GM23338 (cell line): ENCODE measurements at regions not wholly inside any gene's neighbourhood (a gene's known extent, or its start where the extent isn't known, plus 50 kb on each side); places are given as distances from the start of the nearest gene placed in this dataset.

Experiments
- ATAC-seq: fragments of 200-7000 bp; cut with Tn5 transposase; 3 replicates; pipeline ENCODE4 v1.9.1; 2020
- DNase-seq: peaks from one replicate; pipeline ENCODE4 v3.0.0-alpha.2; 2015; ENCODE audit warnings: low spot score
- H2AFZ ChIP-seq: fragments of 200-600 bp; sonication (generic); 2 replicates; pipeline ENCODE4 v1.8.0; 2016; ENCODE audit warnings: antibody characterized with exemption, mild to moderate bottlenecking, moderate library complexity
- H3F3A ChIP-seq: fragments of 200-600 bp; sonication (generic); replicated peaks from 2 replicates; pipeline ENCODE4 v1.8.0; 2017; ENCODE audit warnings: antibody characterized with exemption, mixed run types, low read depth
- H3K27ac ChIP-seq: fragments of 200-600 bp; sonication (generic); 2 replicates; pipeline ENCODE4 v1.6.1; 2016; ENCODE audit warnings: low read depth
- H3K27me3 ChIP-seq: fragments of 200-600 bp; sonication (generic); 2 replicates; pipeline ENCODE4 v1.8.0; 2016; ENCODE audit warnings: mild to moderate bottlenecking, mixed run types, moderate library complexity; ENCODE audit not compliant: insufficient read depth
- H3K36me3 ChIP-seq: fragments of 200-600 bp; sonication (generic); 2 replicates; pipeline ENCODE4 v1.8.0; 2016; ENCODE audit warnings: mild to moderate bottlenecking; ENCODE audit not compliant: insufficient read depth
- H3K4me1 ChIP-seq: fragments of 200-600 bp; sonication (generic); 2 replicates; pipeline ENCODE4 v1.8.0; 2016; ENCODE audit warnings: mild to moderate bottlenecking, moderate library complexity; ENCODE audit not compliant: insufficient read depth
- H3K4me2 ChIP-seq: fragments of 200-600 bp; sonication (generic); 2 replicates; pipeline ENCODE4 v1.7.1; 2017; ENCODE audit warnings: mixed run types
- H3K4me3 ChIP-seq: fragments of 200-600 bp; sonication (generic); 2 replicates; pipeline ENCODE4 v1.6.1; 2016; ENCODE audit warnings: mixed run types
- H3K79me2 ChIP-seq: fragments of 200-600 bp; sonication (generic); replicated peaks from 2 replicates; pipeline ENCODE4 v1.8.0; 2017; ENCODE audit warnings: mild to moderate bottlenecking; ENCODE audit not compliant: insufficient read depth
- H3K9me2 ChIP-seq: fragments of 200-600 bp; sonication (generic); 2 replicates; pipeline ENCODE4 v1.8.0; 2017; ENCODE audit not compliant: insufficient read depth
- H4K20me1 ChIP-seq: fragments of 200-600 bp; sonication (generic); replicated peaks from 2 replicates; pipeline ENCODE4 v1.8.0; 2017; ENCODE audit warnings: mild to moderate bottlenecking; ENCODE audit not compliant: insufficient read depth
- H3K27ac Mint-ChIP-seq: 2 replicates; pipeline ENCODE4 v1.8.0; 2020; ENCODE audit warnings: inconsistent platforms, mild to moderate bottlenecking, moderate library complexity, mixed read lengths
- H3K27me3 Mint-ChIP-seq: 3 replicates; pipeline ENCODE4 v1.8.0; 2022; ENCODE audit warnings: low read depth, mild to moderate bottlenecking, moderate library complexity, mixed read lengths, inconsistent platforms; ENCODE audit not compliant: insufficient read depth, poor library complexity
- H3K36me3 Mint-ChIP-seq: 3 replicates; pipeline ENCODE4 v1.8.0; 2021; ENCODE audit warnings: low read depth, mild to moderate bottlenecking, inconsistent platforms, moderate library complexity, mixed read lengths
- H3K4me1 Mint-ChIP-seq: 3 replicates; pipeline ENCODE4 v1.8.0; 2020; ENCODE audit warnings: mild to moderate bottlenecking, inconsistent platforms, mixed read lengths
- H3K4me3 Mint-ChIP-seq: 3 replicates; pipeline ENCODE4 v1.8.0; 2021; ENCODE audit warnings: moderate library complexity, mild to moderate bottlenecking, inconsistent platforms, mixed read lengths
- H3K9me3 Mint-ChIP-seq: 3 replicates; pipeline ENCODE4 v1.8.0; 2020; ENCODE audit warnings: moderate library complexity, mild to moderate bottlenecking, inconsistent platforms, mixed read lengths
- CREB1 ChIP-seq: fragments of 250-450 bp; sonication (Bioruptor Pico); IDR thresholded peaks from 2 replicates; pipeline ENCODE4 v1.5.0; 2020; ENCODE audit warnings: low read depth, mild to moderate bottlenecking, moderate library complexity
- ETS1 ChIP-seq: IDR thresholded peaks from 2 replicates; pipeline ENCODE4 v1.6.1; 2016; ENCODE audit warnings: antibody characterized with exemption
- EZH2 ChIP-seq: fragments of 200-600 bp; sonication (generic); IDR thresholded peaks from one replicate; pipeline ENCODE4 v1.8.0; 2017; ENCODE audit warnings: antibody characterized with exemption, mild to moderate bottlenecking, low read depth; ENCODE audit not compliant: unreplicated experiment
- EZH2phosphoT487 ChIP-seq: fragments of 200-600 bp; sonication (generic); IDR thresholded peaks from one replicate; pipeline ENCODE4 v1.8.1; 2018; ENCODE audit warnings: antibody characterized with exemption; ENCODE audit not compliant: unreplicated experiment
- JUNB ChIP-seq: IDR thresholded peaks from one replicate; pipeline ENCODE4 v1.6.1; 2016; ENCODE audit warnings: antibody characterized with exemption; ENCODE audit not compliant: unreplicated experiment
- POLR2AphosphoS5 ChIP-seq: IDR thresholded peaks from 2 replicates; pipeline ENCODE4 v1.6.1; 2016; ENCODE audit warnings: antibody characterized with exemption, low read depth
- STAT1 ChIP-seq: IDR thresholded peaks from one replicate; pipeline ENCODE4 v1.6.1; 2016; ENCODE audit warnings: antibody characterized with exemption; ENCODE audit not compliant: unreplicated experiment
- ZNF462 ChIP-seq: fragments of 250-450 bp; sonication (Bioruptor Pico); IDR thresholded peaks from 2 replicates; pipeline ENCODE4 v1.5.0; 2020; ENCODE audit warnings: mild to moderate bottlenecking, moderate library complexity
- TF ChIP-seq, protein P1 (sequence below): IDR thresholded peaks from one replicate; pipeline ENCODE4 v1.6.1; 2018; ENCODE audit warnings: antibody characterized with exemption; ENCODE audit not compliant: unreplicated experiment

- H3K4me1 Mint-ChIP-seq = peaks cover 11% of the 10 kb centered on the region
- Histone ChIP-seq H3K9me2 (no peaks in the 10 kb centered on the region; the same call in 1 of the 2 replicates), H3F3A (no peaks in the 10 kb centered on the region), H3K4me1 (no peaks in the 10 kb centered on the region; the same call in none of the 2 replicates), H3K27ac (no peak overlapping the region), H3K36me3 (no peaks in the 10 kb centered on the region), H4K20me1 (no peaks in the 10 kb centered on the region), H3K4me2 (no peak overlapping the region), H3K27me3 (no peaks in the 10 kb centered on the region), H3K4me3 (no peak overlapping the region), H3K79me2 (no peaks in the 10 kb centered on the region), H2AFZ (no peak overlapping the region)
- ATAC-seq (no peak), DNase-seq (no peak)
- no peak overlapping the region for H3K27ac Mint-ChIP-seq
- peaks cover 5% of the 10 kb centered on the region for H3K36me3 Mint-ChIP-seq
- no peak overlapping the region for H3K4me3 Mint-ChIP-seq
- TF ChIP-seq STAT1 (no peak), ETS1 (no peak)
- peaks cover 9% of the 10 kb centered on the region; the same call in 2 of the 3 replicates for H3K9me3 Mint-ChIP-seq
- H3K27me3 Mint-ChIP-seq = no peaks in the 10 kb centered on the region
Measured at GRCh38 chr15:38843051-38843501, 278.5 kb upstream of the RASGRP1 start.

DNA sequence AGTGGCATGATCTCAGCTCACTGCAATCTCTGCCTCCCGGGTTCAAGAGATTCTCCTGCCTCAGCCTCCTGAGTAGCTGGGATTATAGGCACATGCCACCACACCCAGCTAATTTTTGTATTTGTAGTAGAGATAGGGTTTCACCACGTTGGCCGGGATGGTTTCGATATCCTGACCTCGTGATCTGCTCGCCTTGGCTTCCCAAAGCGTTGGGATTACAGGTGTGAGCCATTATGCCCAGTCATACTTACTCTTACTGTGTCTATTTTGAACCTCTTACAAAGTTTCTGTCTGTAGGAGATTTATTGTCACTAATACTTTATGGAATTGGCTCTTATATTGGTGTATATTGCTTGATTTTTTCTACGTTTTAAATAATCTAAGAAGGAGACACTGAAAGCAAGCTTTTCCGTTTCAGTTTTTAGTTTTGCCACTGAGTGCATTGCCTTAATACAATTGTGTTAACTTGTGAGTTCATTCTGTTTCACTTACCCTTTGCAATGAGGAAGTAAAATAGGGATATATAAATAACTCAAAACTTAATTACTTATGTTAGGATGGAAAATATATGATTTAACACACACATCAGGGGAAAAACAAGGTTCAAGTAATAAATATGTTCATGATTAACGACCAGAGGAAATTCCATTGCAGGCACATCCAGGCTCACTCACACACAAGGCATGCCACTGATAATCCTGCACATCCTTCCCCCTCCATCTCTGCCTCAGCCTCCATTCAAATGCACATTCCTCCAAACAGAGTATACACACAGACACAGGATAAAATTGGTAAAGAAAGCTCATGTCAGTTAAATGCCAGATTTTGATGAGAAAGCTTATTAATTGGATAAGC lies 279.3 kb upstream of the RASGRP1 start:
- Histone ChIP-seq H2AFZ (no peak overlapping the region), H3K27ac (no peak overlapping the region), H3F3A (no peaks in the 10 kb centered on the region), H3K36me3 (no peaks in the 10 kb centered on the region), H3K27me3 (no peaks in the 10 kb centered on the region), H4K20me1 (no peaks in the 10 kb centered on the region), H3K79me2 (no peaks in the 10 kb centered on the region), H3K4me3 (no peak overlapping the region), H3K4me1 (no peaks in the 10 kb centered on the region; the same call in none of the 2 replicates), H3K4me2 (no peak overlapping the region), H3K9me2 (no peaks in the 10 kb centered on the region; the same call in 1 of the 2 replicates)
- no peak overlapping the region for H3K4me3 Mint-ChIP-seq
- no peak for ATAC-seq
- peaks cover 5% of the 10 kb centered on the region for H3K36me3 Mint-ChIP-seq
- H3K4me1 Mint-ChIP-seq = peaks cover 11% of the 10 kb centered on the region
- no peak overlapping the region; the same call in 1 of the 2 replicates for H3K27ac Mint-ChIP-seq
- H3K9me3 Mint-ChIP-seq = peaks cover 9% of the 10 kb centered on the region; the same call in 2 of the 3 replicates
- peaks cover 2% of the 10 kb centered on the region for H3K27me3 Mint-ChIP-seq
- DNase-seq = no peak
- TF ChIP-seq ZNF462 (no peak), STAT1 (no peak), JUNB (no peak), EZH2phosphoT487 (no peak), CREB1 (CRISPR knock-in tag) (no peak), POLR2AphosphoS5 (no peak), EZH2 (no peak)
- TF ChIP-seq, protein P1, sequence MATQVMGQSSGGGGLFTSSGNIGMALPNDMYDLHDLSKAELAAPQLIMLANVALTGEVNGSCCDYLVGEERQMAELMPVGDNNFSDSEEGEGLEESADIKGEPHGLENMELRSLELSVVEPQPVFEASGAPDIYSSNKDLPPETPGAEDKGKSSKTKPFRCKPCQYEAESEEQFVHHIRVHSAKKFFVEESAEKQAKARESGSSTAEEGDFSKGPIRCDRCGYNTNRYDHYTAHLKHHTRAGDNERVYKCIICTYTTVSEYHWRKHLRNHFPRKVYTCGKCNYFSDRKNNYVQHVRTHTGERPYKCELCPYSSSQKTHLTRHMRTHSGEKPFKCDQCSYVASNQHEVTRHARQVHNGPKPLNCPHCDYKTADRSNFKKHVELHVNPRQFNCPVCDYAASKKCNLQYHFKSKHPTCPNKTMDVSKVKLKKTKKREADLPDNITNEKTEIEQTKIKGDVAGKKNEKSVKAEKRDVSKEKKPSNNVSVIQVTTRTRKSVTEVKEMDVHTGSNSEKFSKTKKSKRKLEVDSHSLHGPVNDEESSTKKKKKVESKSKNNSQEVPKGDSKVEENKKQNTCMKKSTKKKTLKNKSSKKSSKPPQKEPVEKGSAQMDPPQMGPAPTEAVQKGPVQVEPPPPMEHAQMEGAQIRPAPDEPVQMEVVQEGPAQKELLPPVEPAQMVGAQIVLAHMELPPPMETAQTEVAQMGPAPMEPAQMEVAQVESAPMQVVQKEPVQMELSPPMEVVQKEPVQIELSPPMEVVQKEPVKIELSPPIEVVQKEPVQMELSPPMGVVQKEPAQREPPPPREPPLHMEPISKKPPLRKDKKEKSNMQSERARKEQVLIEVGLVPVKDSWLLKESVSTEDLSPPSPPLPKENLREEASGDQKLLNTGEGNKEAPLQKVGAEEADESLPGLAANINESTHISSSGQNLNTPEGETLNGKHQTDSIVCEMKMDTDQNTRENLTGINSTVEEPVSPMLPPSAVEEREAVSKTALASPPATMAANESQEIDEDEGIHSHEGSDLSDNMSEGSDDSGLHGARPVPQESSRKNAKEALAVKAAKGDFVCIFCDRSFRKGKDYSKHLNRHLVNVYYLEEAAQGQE = no peak
